ENCODE measurements at regions not wholly inside any gene's neighbourhood (a gene's known extent, or its start where the extent isn't known, plus 50 kb on each side); places are given as distances from the start of the nearest gene placed in this dataset.

- TF ChIP-seq POLR2AphosphoS5 (IDR thresholded peaks at IDR 0.05; ENCODE audit: low read depth) (no peak), CTCF (IDR thresholded peaks at IDR 0.05; ENCODE audit: insufficient read depth, low read length) (no peak), REST (IDR thresholded peaks at IDR 0.05; ENCODE audit: insufficient replicate concordance, low read depth) (no peak), SPI1 (IDR thresholded peaks at IDR 0.05; ENCODE audit: borderline replicate concordance, low read depth) (no peak), GABPA (IDR thresholded peaks at IDR 0.05; ENCODE audit: low read depth) (no peak)
- no peak overlapping the region for H3K27ac ChIP-seq (replicated peaks)
- H3K27me3 ChIP-seq (ENCODE audit: insufficient read depth, poor library complexity, severe bottlenecking), result no peaks in the 10 kb centered on the region
- no peak for DNase-seq (ENCODE audit: low read depth in 1 of 2, low spot score in 1 of 2)
- no peak overlapping the region for H3K4me3 ChIP-seq (replicated peaks; ENCODE audit: insufficient read depth, low read length)
These were observed 363.1 kb upstream of the SLIT2 start for GRCh38 chr4:19888587-19888986.

- Histone ChIP-seq H3K4me3 (replicated peaks; ENCODE audit: insufficient read depth, low read length) (no peak overlapping the region), H3K27me3 (ENCODE audit: insufficient read depth, poor library complexity, severe bottlenecking) (no peaks in the 10 kb centered on the region), H3K27ac (replicated peaks) (no peak overlapping the region)
- TF ChIP-seq POLR2AphosphoS5 (IDR thresholded peaks at IDR 0.05; ENCODE audit: low read depth), result no peak
- TF ChIP-seq CTCF (IDR thresholded peaks at IDR 0.05; ENCODE audit: insufficient read depth, low read length), result no peak
- TF ChIP-seq GABPA (IDR thresholded peaks at IDR 0.05; ENCODE audit: low read depth), result no peak
- TF ChIP-seq SPI1 (IDR thresholded peaks at IDR 0.05; ENCODE audit: borderline replicate concordance, low read depth), result no peak
- no peak for TF ChIP-seq REST (IDR thresholded peaks at IDR 0.05; ENCODE audit: insufficient replicate concordance, low read depth)
- no peak for DNase-seq (ENCODE audit: low read depth in 1 of 2, low spot score in 1 of 2)
These were observed 367.9 kb upstream of the SLIT2 start for GRCh38 chr4:19883841-19884240.

- TF ChIP-seq CTCF (IDR thresholded peaks at IDR 0.05; ENCODE audit: insufficient read depth, low read length) (no peak), SPI1 (IDR thresholded peaks at IDR 0.05; ENCODE audit: borderline replicate concordance, low read depth) (no peak), POLR2AphosphoS5 (IDR thresholded peaks at IDR 0.05; ENCODE audit: low read depth) (no peak), REST (IDR thresholded peaks at IDR 0.05; ENCODE audit: insufficient replicate concordance, low read depth) (no peak), GABPA (IDR thresholded peaks at IDR 0.05; ENCODE audit: low read depth) (no peak)
- Histone ChIP-seq H3K27ac (replicated peaks) (no peak overlapping the region), H3K27me3 (ENCODE audit: insufficient read depth, poor library complexity, severe bottlenecking) (no peaks in the 10 kb centered on the region), H3K4me3 (replicated peaks; ENCODE audit: insufficient read depth, low read length) (no peak overlapping the region)
- no peak for DNase-seq (ENCODE audit: low read depth in 1 of 2, low spot score in 1 of 2)
These were observed 371.5 kb upstream of the SLIT2 start for GRCh38 chr4:19880206-19880605.

All from HL-60 (cell line).